Hematopoietic multipotent progenitor cell treated with erythropoietin and hydrocortisone succinate and interleukin-3 and kit ligand, for 17 days (in vitro differentiated cells): ENCODE measurements at regions not wholly inside any gene's neighbourhood (a gene's known extent, or its start where the extent isn't known, plus 50 kb on each side); places are given as distances from the start of the nearest gene placed in this dataset.
"Not testable (repeated sequence)": the region's sequence is repeated elsewhere in the genome, so short reads cannot be mapped to it uniquely, and the experiment has no call there.

Experiments
- DNase-seq: peaks from one replicate; pipeline ENCODE4 v3.0.0-alpha.2; 2015; ENCODE audit warnings: low spot score

DNA sequence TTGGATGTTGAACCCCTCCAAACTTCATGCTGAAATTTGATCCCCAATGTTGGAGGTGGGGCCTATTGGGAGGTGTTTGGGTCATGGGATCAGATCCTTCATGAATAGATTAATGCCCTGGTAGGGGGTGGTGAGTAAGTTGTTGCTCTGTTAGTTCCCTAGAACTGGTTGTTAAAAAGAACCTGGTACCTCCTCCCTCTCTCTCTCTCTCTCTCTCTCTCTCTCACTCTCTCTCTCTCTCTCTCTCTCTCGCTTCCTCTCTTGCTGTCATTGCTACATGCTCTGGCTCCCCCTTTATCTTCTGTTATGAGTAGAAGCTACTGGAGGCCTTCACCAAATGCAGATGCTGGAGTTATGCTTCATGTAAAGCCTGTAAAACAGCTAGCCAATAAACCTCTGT, 498.2 kb upstream of the NR5A2 start:
- DNase-seq, result no peak

DNA sequence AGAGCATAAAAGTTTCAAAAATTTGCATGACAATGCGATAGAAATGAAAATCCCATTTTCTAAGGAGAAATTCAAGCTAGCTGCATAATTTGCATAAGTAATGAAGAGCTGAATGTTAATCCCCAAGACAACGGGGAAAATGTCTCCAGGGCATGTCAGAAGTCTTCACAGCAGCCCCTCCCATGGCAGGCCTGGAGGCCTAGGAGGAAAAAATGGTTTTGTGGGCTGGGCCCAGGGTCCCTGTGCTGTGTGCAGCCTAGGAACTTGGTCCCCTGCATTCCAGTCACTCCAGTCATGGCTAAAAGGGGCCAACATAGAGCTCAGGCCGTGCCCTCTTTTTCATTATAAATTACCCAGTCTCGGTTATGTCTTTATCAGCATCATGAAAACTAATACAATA, 494.1 kb upstream of the NR5A2 start:
- DNase-seq, result not testable (repeated sequence)

DNA sequence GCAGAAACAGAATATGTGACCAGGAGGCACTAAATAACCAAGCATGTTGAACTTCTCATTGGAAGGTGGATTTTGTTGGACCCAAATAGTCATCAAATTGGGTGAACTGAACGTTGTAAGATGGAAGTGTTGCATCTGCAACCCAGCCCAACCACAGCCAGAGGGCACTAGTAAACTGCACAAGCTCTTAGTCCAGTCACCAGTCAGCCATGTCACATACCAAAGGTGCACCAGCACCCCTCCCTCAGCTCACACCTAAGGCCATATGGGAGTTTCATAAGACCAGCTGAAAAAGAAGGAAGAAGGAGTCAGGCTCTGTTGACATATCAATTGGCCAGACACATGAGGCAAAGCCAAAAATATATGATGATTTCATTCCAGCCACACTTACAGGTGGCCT, 481.7 kb upstream of the NR5A2 start:
- DNase-seq, result no peak

DNA sequence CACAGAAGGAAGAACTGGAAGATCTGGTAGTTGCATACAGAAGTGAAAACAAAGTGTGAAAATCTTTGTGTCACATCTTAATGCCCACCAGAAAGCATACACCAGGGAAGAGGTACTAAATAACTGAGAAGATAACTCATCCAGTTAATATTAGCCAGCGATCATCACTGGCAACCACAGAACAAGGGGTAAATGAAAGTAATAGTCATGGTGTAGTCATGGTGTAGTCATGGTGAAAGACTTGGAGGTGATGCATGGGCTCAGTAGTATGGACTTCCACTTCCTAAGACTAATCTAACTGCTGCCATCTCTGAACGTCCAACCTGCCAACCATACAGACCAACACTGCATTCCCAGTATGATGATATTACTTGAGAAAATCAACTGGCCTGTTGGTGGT, 481.2 kb upstream of the NR5A2 start:
- DNase-seq, result no peak

DNA sequence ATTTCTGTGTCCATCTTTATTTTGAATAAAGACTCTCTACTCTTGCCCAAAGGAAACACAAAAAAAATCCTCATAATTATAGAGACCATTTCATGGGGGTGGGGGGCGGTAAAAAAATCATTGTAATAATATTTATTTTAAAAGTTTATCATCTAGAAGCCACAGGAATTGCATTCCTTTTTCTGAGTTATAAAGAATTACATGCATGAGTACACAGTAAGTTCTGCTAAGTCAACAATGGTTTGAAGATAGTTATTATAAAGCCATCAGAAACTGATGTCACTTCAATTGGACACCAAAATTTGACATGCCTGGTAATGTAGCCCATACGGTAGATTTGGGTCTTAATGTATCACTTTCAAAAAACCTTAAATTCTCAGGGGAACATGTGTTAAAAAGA, 478.1 kb upstream of the NR5A2 start:
- DNase-seq, result no peak

DNA sequence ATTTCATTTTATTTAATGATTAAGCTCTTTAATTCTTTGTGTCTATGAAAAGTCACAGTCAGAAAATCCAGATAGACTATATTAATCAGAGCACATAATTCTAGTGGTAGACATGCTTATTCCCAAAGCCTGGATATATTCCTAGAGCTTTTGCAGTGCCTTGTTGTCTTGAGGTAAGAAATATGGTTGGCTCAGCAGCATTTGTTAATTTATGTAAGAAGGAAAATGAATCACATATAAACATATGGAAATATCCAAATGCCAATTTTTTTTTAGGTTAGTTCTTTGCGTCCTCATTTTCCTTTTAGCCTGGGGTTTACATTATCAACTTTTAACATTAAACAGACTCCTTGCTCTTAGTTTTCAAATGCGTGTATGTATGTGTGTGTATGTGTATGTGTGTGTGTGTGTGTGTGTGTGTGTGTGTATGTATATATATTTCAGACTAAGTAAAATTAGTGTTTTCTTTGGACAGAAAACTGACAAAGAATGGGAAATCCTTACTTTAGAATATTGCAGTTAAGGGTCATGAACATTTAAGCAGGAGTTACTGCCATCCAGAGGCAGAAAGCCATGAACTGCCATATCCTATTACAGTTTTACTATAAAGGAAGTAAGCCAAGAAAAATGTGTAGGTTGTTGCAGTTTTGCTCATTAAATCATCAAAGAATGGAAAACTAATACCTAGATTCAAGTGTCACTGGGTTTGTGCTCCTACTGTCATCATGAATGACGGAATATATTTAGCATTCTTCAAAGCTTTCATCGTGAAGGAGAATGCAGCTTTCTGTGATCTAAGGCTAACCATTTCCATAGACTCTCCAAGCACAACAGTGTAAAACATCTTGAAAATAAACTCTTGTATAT, 477.1 kb upstream of the NR5A2 start:
- DNase-seq, result no peak

DNA sequence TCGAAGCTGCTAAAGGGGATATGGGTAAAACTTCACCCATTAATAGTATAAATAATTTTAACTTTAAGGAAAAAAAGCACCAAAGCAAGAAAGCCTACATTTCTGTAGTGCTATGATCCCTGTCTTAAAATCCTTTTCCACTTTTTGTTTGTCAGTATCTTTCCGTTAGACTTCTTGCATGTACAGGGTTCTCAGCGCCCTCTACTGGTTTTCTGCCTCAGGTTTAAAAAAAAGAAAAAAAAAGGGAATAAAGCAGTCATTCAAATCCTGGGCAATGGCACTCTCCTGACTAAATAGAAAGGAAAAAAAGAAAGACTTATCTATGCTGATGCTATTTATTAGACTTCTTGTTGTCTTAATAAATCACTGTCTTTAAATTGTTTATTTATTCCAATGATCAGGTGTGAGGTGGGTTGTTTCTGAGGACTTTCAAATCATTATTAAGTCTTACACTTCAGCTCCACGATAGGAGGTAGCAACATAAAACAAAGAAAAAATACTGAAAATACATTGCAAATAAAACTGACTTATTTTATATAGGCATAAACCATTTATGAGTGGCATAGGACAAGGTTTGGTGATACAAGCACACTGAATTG, 475.4 kb upstream of the NR5A2 start:
- no peak for DNase-seq

DNA sequence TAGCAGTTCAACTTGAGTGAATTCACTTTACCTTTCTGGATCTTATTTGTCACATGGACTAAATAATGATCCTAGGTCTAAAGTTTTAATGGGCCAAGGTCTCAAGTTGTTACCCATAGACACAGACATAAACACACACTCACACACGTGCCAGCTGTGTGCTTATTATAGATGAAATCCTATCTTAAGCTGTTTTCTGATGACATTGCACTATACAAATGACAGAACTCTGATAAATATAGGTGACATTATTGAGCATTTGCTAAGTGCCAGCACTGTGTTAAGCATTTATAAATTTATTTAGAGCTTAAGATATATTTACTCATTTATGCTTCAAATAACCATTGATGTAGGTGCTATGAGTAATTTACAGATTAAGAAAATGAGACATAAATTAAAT, 474.4 kb upstream of the NR5A2 start:
- DNase-seq, result no peak

DNA sequence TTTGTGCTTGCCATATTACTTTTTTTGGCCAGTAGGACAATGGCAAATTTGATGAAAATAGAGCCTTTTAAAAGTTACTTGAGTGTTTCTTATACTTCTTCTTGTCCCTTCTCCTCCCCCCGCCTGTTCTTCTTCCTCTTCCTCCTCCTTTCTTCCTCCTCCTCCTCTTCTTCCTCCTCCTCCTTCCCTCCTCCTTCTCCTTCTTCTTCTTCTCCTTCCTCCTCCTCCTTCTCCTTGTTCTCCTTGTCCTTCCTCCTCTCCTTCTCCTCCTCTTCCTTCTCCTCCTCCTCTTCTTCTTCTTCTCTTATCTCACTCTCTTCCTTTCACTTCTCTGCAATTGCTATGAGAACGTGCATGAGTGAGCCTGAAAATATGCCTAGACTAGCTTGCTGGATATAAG, 466.2 kb upstream of the NR5A2 start:
- DNase-seq, result no peak

DNA sequence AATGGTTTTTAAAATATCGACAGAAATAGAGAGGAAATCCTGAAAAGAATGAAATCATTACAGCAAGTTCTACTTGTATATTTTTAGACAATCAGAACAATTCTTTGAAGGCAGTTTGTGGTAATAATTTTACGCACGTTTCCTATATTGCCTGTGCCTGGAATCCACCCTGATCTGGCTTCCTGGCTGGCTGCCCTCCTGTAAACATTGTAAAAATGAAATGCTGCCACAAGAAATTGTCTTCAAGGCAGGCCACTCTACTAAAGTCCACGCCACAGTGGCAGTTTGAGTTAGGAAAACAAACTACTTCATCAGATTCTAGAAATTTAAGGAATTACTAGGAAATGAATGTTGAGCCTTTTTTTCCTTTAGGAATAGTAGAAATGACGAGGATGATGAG, 454.5 kb upstream of the NR5A2 start:
- no peak for DNase-seq

DNA sequence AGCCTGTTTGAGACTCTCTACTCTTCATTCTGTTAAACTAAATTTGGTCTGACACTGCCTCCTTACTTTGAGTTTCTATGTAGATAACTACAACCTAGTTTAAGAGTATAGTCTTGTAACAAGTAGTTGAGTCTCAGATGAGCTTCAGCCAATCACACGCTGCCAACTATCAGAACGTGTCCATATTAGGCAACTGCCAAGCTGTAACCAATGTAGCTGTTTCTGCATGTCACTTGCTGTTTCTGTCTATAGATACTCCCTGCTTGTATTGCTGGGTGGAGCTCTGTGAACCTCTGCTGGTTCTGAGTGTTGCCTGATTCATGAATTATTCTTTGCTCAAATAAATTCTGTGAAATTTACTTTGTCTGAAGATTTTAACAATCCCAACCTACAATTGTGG, 452.6 kb upstream of the NR5A2 start:
- no peak for DNase-seq

DNA sequence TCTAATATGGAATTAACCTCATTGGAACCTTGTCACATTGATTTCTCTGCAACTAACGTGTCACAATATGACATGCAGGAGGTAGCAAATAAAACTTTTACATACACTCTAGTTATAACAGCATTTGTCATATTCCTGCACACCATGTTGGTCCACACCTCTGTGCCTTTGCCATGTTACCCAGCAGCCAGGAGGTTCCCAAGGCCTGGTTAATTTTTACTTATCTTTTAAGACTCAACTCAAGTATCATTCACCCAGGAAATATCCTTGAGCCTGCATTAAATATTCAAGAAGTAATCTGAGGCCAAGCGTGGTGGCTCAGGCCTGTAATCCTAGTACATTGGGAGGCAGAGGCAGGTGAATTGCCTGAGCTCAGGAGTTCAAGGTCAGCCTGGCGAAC, 447.2 kb upstream of the NR5A2 start:
- DNase-seq, result no peak

DNA sequence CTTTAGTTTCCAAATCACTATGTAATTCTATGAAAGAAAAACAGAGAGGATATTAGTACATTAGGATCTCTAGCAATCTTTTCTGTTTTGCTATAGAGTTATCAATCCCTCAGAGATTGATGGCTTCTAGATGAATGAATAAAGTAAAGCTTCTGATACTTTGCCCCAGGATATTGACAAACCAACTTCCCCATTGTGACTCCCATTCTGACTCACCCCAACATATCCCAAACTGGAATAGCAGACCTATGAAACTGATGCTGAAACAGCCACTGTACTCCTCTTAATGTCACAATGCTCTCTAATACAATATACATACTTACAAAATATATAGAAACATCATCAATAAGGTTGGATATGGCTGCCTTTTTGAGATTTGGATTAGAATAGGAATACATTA, 442.1 kb upstream of the NR5A2 start:
- no peak for DNase-seq

DNA sequence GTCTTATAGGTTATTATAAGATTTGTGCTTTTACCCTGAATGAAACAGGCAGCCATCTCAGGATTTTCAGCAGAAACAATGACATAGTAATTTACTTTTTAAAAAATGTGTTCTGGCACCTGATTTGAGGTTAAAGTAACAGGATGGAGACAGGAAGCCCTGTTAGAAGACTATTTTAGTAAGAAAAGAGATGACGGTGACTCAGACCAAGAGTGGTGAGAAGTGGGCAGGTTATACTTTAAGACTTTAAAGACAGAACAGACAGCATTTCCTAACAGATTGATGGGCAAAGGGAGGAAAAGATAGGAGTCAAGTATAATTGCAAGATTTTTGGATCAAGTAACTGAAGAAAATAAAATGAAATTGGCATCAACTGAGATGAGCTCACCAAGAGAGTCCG, 436.8 kb upstream of the NR5A2 start:
- no peak for DNase-seq

DNA sequence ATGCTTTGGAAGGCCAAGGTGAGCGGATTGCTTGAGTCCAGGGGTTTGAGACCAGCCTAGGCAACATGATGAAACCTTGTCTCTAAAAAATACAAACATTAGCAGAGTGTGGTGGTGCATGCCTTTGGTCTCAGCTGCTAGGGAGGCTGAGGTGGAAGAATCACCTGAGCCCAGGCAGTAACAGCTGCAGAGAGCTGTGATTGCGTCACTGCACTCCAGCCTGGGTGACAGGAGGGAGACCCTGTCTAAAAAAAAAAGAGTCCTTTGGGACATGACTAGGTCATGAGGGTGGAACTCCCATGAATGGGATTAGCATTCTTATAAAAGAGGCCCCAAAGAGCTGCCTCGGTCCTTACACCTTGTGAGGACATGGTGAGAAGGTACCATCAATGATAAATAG, 436.0 kb upstream of the NR5A2 start:
- DNase-seq, result no peak

DNA sequence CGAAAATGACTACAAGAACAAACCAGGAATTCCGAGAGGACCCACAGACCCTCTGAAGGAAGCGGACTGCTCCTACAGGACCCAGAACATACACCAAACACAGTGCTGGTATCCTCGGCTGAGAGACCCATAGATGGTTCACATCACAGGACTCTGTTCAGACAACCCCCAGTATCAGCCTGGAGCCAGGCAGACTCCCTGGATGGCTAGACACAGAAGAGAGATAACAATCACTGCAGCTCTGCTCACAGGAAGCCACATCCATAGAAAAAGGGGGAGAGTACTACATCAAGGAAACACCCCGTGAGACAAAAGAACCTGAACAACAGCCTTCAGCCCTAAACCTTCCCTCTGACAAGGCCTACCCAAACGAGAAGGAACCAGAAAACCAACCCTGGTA, 434.0 kb upstream of the NR5A2 start:
- DNase-seq, result no peak

DNA sequence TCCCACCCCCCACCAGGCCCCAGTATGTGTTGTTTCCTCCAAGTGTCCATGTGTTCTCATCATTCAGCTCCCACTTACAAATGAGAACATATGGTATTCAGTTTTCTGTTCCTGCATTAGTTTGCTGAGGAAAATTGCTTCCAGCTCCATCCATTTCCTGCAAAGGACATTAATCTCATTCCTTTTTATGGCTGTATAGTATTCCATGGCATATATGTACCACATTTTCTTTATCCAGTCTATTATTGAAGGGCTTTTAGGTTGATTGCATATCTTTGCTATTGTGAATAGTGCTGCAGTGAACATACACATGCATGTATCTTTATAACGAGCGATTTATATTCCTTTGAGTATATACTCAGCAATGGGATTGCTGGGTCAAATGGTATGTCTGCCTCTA, 431.1 kb upstream of the NR5A2 start:
- DNase-seq, result not testable (repeated sequence)

DNA sequence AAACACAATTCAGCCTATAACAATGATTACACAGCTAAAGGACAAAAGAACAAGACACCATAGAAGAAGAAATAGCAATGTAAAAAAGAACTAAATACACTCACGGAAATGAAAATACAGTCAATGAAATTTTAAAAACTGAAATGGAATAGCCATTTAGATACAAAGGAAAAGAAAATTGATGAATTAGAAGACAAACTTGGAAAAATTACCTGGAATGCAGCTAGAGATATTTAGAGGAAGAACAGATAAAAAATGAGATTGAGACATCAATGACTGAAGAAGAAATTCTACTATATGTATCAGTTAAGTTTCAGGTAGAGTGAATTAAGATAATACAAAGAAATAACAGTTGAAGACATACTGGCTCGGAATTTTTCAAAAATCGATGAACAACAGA, 430.4 kb upstream of the NR5A2 start:
- no peak for DNase-seq

DNA sequence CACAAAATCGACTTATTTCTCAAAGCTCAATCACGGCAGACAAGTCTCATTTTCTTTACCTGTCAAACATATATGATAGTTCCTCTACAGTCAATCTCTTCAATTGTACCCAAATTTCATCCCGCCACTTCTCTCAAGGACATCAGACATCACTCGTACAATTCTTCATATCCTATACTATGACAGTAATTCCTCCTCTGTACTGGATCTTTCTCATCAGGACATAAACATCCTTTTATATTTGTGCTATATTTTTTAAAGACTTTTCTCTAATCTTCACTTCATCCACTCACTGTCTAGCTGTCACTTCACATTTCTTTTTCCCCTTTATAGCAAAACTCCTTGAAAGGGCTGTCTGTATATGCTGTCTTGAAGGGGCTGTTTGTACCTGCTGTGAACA, 419.1 kb upstream of the NR5A2 start:
- DNase-seq, result no peak

DNA sequence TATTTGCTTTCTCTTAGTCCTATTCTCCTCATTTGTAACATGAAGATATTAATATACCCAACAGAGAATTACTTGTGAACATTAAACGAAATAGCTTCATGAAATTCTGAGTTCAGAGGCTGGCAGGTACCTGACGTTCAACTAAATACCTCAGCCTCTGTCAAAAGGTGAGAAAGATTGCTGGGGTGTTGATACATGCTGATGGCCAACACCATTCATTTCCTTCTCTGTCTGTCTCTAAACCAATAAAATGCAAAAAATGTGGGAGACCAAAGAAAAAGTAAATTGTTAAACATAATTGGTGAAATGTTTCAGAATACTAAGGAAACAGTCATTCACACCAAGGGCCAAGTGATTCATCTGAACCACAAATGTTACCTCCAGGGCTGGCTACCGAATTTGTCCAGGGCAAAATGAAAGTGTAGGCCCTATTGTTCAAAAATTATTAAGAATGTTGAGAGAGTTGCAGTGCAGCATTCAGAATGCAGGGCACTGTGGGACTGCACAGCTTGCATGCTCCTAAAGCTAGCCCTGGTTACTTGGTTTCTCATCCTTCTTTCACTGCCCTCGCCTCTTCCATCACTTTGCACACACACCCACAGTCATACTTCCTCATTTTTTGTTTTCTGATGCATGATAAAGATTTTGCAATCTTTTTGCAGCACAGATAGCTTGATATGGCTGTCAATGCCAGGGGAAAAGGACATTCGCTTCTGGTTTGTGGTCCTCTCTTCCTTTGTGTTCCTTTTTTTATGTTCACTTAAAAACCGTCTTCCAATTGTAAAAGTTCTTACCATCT, 414.3 kb upstream of the NR5A2 start:
- no peak for DNase-seq

DNA sequence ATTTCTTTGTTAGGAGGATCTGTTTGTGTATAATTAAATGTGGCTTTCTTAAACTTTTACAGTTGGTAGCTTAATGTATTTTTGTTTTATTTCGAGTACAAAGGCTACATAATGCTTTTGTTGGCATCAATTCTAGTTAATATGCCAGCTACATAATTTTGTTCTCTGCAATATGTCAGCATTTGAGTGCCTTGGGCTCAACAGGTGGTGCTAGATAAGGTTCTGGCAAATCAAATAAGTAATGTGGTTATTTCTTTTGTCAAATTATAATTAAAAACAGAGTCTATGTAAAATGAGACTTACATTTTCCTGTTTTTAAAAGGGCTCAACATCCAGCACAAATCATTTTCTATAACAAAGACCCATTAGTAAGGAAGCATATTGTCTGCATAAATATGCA, 410.6 kb upstream of the NR5A2 start:
- no peak for DNase-seq

DNA sequence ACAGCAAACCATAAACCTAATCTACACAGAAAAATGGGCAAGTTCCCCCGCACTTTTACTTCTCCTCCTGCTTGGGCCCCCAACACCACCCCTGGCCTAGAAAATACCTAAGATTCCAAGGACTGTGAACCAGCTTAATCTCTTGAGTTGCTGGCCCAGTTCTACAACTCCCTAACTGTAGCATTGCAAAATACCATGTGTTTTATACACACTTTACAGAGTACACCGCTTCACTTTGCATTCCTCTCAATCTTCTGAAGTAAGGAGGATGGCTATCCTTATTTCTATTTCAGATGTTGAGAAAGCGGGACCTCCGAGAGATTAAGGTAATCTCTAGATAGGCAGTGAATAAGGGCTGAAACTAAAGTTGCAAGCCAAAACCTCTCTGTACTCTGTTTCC, 408.3 kb upstream of the NR5A2 start:
- no peak for DNase-seq

DNA sequence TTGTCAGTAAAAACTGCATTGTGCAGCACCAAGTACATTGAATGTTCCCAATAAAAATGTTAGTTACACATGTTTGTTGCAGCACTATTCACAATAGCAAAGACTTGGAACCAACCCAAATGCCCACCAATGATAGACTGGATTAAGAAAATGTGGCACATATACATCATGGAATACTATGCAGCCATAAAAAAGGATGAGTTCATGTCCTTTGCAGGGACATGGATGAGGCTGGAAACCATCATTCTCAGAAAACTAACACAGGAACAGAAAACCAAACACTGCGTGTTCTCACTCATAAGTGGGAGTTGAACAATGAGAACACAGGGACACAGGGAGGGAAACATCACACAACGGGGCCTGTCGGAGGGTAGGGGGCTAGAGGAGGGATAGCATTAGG, 401.3 kb upstream of the NR5A2 start:
- DNase-seq, result not testable (repeated sequence)
